Head of caudate nucleus (tissue), 42 donors: ENCODE measurements at regions not wholly inside any gene's neighbourhood (a gene's known extent, or its start where the extent isn't known, plus 50 kb on each side); places are given as distances from the start of the nearest gene placed in this dataset.

Experiments used
- DNase-seq, 42 donors: peaks; one replicate each; pipeline versions ENCODE4 v3.0.0 to v3.0.0-alpha.2; 2020 to 2021; ENCODE audit warnings: mixed read lengths in 7 of 42
- intact Hi-C: fragments of 100-400 bp; cut with DNase I; formaldehyde crosslinking; loops from one replicate; pipeline ENCODE4 v1.15.0; 2022

GRCh38 chr20:60494476-60494875 lies 536.3 kb downstream of the CDH26 start:
- intact Hi-C loops, result no loop called here
- DNase-seq, result no peak

- intact Hi-C loops, result no loop called here
These were observed 539.2 kb downstream of the CDH26 start for GRCh38 chr20:60497298-60498035.

GRCh38 chr20:60500038-60500701 lies 541.9 kb downstream of the CDH26 start:
- DNase-seq, result no peak
- intact Hi-C loops, result no loop called here

More at GRCh38 chr20:60497298-60498035, 539.2 kb downstream of the CDH26 start:
- DNase-seq, result no peak

GRCh38 chr20:60501048-60501447 lies 542.8 kb downstream of the CDH26 start:
- DNase-seq, result no peak
- intact Hi-C loops, result no loop called here

GRCh38 chr20:60502881-60503280 lies 544.7 kb downstream of the CDH26 start:
- intact Hi-C loops, result no loop called here
- no peak for DNase-seq

- intact Hi-C loops, result no loop called here
- DNase-seq, result no peak
These were observed 547.2 kb downstream of the CDH26 start for GRCh38 chr20:60505423-60505822.

GRCh38 chr20:60506061-60506460 lies 547.8 kb downstream of the CDH26 start:
- intact Hi-C loops, result no loop called here
- DNase-seq, result no peak

- DNase-seq, result peak in 17 of 42 donors; percentile 3 to 57 (median 25)
- intact Hi-C loops, result no loop called here
These were observed 549.0 kb downstream of the CDH26 start for GRCh38 chr20:60507087-60507694.

- intact Hi-C loops, result no loop called here
- no peak for DNase-seq
These were observed 551.2 kb downstream of the CDH26 start for GRCh38 chr20:60509407-60509806.

GRCh38 chr20:60510356-60510755 lies 552.1 kb downstream of the CDH26 start:
- DNase-seq, result no peak
- intact Hi-C loops, result no loop called here

- intact Hi-C loops, result no loop called here
- DNase-seq, result peak in 34 of 42 donors; percentile 11 to 76 (median 44)
These were observed 554.2 kb downstream of the CDH26 start for GRCh38 chr20:60512443-60512842.

- intact Hi-C loops, result no loop called here
- DNase-seq, result no peak
These were observed 554.9 kb downstream of the CDH26 start for GRCh38 chr20:60513141-60513540.

- intact Hi-C loops, result no loop called here
- no peak for DNase-seq
These were observed 558.2 kb downstream of the CDH26 start for GRCh38 chr20:60516442-60516841.

GRCh38 chr20:60518022-60518421 lies 559.8 kb downstream of the CDH26 start:
- no peak for DNase-seq
- intact Hi-C loops, result no loop called here

GRCh38 chr20:60525397-60525796 lies 567.2 kb downstream of the CDH26 start:
- intact Hi-C loops, result no loop called here
- no peak for DNase-seq

- intact Hi-C loops, result no loop called here
- no peak for DNase-seq
These were observed 569.4 kb downstream of the CDH26 start for GRCh38 chr20:60527656-60528055.

- no peak for DNase-seq
- intact Hi-C loops, result no loop called here
These were observed 569.9 kb downstream of the CDH26 start for GRCh38 chr20:60528141-60528540.

GRCh38 chr20:60529149-60529548 lies 570.9 kb downstream of the CDH26 start:
- DNase-seq, result no peak
- intact Hi-C loops, result no loop called here

GRCh38 chr20:60535211-60535610 lies 577.0 kb downstream of the CDH26 start:
- no peak for DNase-seq
- intact Hi-C loops, result no loop called here

- DNase-seq, result no peak
- intact Hi-C loops, result no loop called here
These were observed 582.4 kb downstream of the CDH26 start for GRCh38 chr20:60540591-60540990.
